ENCODE measurements at regions not wholly inside any gene's neighbourhood (a gene's known extent, or its start where the extent isn't known, plus 50 kb on each side); places are given as distances from the start of the nearest gene placed in this dataset.

DNA sequence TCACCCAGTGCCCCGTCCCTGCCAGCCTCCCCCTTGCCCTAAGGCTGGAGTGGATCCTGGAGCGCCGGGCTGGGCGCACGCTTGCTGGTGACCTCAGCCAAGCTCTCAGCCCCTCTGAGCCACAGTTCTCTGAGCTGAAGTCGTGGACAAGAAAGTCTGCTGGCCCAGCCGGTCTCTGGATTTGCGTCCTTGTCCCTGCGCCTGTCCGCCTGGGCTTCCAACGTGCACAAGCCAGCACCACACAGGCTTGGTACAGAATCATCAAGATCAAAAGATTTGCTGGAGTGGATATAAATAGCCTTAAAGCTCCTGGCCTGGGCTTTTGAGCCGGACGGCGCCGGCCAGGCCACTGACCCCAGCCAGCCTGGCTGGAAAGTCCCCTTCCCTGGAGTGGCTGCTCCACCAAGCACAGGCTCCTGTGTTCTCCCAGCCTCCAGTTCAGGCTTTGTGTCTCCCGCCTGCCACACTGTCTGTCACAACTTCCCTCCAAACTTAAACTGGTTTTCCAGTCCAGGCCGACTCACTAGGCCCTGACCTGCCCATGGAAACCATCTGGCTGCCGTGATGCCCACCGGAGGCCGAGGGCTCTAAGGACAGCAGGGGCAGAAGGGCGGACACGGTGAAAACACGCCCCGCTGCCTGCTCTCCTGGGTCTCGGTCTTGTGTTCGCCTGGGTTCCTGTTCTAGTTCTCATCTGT is 156.2 kb downstream of the NUP210 start:
- DNase-seq = no peak
- 78 to 89% (median 84%) methylated on average over 26 of the region's 26 CpGs for WGBS, 3 donors

DNA sequence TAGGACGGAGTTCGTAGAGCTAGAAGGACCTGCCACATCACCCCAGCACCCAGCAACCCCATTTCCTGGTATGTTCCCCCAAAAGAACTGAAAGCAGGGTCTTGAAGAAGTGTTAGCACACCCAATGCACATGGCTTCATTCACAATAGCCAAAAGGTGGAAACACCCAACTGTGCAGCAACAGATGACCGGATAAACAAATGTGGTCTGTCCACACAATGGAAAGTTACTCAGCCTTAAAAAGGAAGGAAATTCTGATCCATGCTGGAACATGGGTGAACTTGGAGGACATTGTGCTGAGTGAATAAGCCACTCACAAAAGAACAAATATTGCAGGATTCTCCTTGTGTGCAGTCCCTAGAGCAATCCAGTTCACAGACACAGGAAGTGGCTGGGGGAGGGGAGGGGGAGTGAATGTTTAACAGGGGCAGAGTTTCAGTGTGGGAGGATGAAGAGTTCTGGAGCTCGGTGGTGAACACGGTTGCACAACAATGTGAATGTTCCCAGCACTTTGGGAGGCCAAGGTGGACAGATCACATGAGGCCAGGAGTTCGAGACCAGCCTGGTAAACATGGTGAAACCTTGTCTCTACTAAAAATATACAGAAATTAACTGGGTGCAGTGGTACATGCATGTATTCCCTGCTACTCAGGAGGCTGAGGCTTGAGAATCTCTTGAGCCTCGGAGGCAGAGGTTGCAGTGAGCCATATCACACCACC is 157.5 kb downstream of the NUP210 start:
- no peak for DNase-seq
- intact Hi-C loops (cut with DNase I) = no loop called here
- WGBS, 3 donors = 62 to 68% (median 66%) methylated on average over 7 of the region's 7 CpGs
- no peaks in the 10 kb centered on the region for H3K27me3 ChIP-seq
- H3K4me1 ChIP-seq (ENCODE audit: insufficient read depth) = no peaks in the 10 kb centered on the region
- no peak overlapping the region for H3K27ac ChIP-seq
- H3K36me3 ChIP-seq = no peaks in the 10 kb centered on the region
- TF ChIP-seq POLR2A (IDR thresholded peaks at IDR 0.05) (no peak), EP300 (IDR thresholded peaks at IDR 0.05) (no peak)
- no peak overlapping the region for H3K4me3 ChIP-seq
- no peaks in the 10 kb centered on the region for H3K9me3 ChIP-seq

More for the DNA sequence above, 156.2 kb downstream of the NUP210 start:
- Histone ChIP-seq H3K9me3 (no peaks in the 10 kb centered on the region), H3K36me3 (no peaks in the 10 kb centered on the region), H3K4me3 (no peak overlapping the region), H3K27me3 (no peaks in the 10 kb centered on the region), H3K27ac (no peak overlapping the region), H3K4me1 (ENCODE audit: insufficient read depth) (no peaks in the 10 kb centered on the region)
- intact Hi-C loops (cut with DNase I) = no loop called here
- TF ChIP-seq, protein P1, sequence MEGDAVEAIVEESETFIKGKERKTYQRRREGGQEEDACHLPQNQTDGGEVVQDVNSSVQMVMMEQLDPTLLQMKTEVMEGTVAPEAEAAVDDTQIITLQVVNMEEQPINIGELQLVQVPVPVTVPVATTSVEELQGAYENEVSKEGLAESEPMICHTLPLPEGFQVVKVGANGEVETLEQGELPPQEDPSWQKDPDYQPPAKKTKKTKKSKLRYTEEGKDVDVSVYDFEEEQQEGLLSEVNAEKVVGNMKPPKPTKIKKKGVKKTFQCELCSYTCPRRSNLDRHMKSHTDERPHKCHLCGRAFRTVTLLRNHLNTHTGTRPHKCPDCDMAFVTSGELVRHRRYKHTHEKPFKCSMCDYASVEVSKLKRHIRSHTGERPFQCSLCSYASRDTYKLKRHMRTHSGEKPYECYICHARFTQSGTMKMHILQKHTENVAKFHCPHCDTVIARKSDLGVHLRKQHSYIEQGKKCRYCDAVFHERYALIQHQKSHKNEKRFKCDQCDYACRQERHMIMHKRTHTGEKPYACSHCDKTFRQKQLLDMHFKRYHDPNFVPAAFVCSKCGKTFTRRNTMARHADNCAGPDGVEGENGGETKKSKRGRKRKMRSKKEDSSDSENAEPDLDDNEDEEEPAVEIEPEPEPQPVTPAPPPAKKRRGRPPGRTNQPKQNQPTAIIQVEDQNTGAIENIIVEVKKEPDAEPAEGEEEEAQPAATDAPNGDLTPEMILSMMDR (IDR thresholded peaks at IDR 0.05) = no peak
- TF ChIP-seq EP300 (IDR thresholded peaks at IDR 0.05) (no peak), POLR2A (IDR thresholded peaks at IDR 0.05) (no peak)

DNA sequence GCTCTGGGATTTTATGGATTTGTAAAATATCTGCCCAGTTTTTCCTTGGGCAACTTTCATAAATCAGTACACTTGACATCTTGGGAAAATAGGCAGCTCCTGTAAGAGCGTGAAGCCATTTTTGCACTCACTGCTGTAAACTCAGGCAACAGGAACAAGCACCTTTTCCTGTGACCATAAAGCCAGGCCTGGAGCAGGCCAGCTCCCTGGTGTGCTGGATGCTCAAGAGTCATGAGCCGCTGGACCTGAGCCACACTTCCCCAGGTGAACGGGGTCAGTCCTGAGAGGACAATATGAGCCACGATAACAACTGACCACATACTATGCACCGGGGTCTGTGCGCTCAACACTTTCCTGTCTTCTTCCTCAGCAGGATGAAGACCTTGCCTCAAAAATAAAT is 158.2 kb downstream of the NUP210 start:
- 78 to 82% (median 78%) methylated on average over 6 of the region's 6 CpGs for WGBS, 3 donors
- Histone ChIP-seq H3K27ac (no peak overlapping the region), H3K36me3 (no peaks in the 10 kb centered on the region), H3K4me1 (ENCODE audit: insufficient read depth) (no peaks in the 10 kb centered on the region), H3K9me3 (no peaks in the 10 kb centered on the region), H3K4me3 (no peak overlapping the region), H3K27me3 (no peaks in the 10 kb centered on the region)
- no peak for TF ChIP-seq EP300 (IDR thresholded peaks at IDR 0.05)
- TF ChIP-seq, protein P1 (IDR thresholded peaks at IDR 0.05) = no peak
- no peak for TF ChIP-seq POLR2A (IDR thresholded peaks at IDR 0.05)
- no peak for DNase-seq
- intact Hi-C loops (cut with DNase I) = no loop called here

DNA sequence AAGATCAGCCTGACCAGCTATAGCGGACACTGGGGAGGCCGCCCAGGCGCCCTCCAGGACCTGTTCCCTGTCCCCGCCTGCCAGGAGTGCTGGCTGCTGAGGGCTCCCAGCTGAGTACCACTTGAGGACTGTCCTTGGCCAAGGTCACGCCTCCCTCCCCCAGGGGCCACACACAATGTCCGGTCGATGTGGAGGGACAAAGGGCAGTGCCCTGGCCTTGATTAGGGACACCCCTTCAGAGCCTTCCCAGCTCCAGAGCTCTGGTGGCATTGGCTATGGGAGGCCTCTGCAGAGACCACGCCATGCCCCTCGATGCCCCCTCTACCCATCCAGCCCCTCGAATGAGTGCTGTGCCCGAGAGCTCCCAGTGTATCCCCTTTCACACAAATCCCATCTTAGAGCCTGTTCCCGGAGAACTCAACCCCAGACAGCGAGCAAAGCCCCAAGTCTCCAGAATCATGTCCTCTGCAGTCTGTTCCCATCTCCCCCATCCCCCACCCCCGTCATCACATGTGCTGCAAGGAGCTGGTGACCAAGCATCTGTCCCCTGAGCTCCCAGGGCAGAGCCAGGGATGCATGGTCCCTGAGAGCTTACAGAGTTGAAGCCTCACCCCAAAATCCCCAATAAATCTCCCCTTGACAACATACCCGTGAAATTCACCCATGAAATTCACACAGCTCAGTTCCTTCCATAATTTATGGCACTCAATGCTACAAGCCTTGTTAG is 158.9 kb downstream of the NUP210 start:
- H3K27ac ChIP-seq = no peak overlapping the region
- no peak for TF ChIP-seq POLR2A (IDR thresholded peaks at IDR 0.05)
- WGBS, 3 donors = 75 to 81% (median 81%) methylated on average over 15 of the region's 15 CpGs

DNA sequence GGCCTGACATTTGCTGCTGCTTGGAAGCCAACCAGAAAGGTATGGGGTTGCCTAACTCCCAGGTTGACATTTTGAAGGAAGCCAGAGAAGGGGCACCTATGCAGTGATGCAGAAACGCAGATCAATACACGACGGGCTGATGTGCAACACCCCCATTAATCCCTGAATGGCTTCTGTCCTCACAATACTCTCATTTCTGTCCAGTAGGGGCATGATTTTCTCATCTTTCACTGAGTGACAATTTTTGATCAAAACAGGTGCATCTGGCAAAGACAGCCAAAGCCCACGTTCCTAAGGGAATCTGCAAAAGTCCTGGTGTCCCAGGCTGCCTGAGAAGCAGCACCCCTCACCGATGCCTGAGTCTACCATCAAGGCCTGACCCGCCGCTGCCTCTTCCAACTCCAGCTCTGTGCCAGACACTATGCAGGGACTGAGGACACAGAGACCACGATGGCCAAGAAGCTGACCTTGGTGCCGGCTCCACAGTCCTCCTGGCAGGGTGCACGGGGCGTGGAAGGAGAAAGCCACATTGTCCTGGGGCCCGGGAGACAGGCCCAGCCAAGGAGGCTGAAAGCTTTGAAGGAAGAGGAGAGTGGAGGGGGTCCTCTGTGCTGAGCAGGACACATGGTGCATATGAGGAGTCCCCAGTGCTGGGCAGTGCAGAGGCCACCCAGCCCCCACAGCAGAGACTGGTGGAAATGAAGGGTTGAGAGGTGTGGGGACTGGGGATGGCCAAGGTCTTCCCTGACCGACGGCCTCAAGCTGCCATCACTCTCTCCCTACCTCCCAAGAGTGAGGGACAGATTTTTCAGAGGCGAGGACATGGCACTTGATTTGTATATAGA is 159.6 kb downstream of the NUP210 start:
- WGBS, 3 donors = 75 to 82% (median 79%) methylated on average over 15 of the region's 15 CpGs
- DNase-seq = no peak
- intact Hi-C loops (cut with DNase I) = no loop called here
- no peak overlapping the region for H3K27ac ChIP-seq
- no peaks in the 10 kb centered on the region for H3K9me3 ChIP-seq
- H3K27me3 ChIP-seq = no peaks in the 10 kb centered on the region
- no peak overlapping the region for H3K4me3 ChIP-seq
- H3K36me3 ChIP-seq = no peaks in the 10 kb centered on the region
- no peak for TF ChIP-seq POLR2A (IDR thresholded peaks at IDR 0.05)
- TF ChIP-seq, protein P1 (IDR thresholded peaks at IDR 0.05) = no peak
- no peak for TF ChIP-seq EP300 (IDR thresholded peaks at IDR 0.05)
- H3K4me1 ChIP-seq (ENCODE audit: insufficient read depth) = no peaks in the 10 kb centered on the region

More for the DNA sequence above, 158.9 kb downstream of the NUP210 start:
- intact Hi-C loops (cut with DNase I) = no loop called here
- no peaks in the 10 kb centered on the region for H3K4me1 ChIP-seq (ENCODE audit: insufficient read depth)
- H3K27me3 ChIP-seq = no peaks in the 10 kb centered on the region
- H3K9me3 ChIP-seq = no peaks in the 10 kb centered on the region
- H3K36me3 ChIP-seq = no peaks in the 10 kb centered on the region
- no peak overlapping the region for H3K4me3 ChIP-seq
- DNase-seq = no peak

Measured in ovary (tissue), 7 donors.